AG04449 (cell line): ENCODE measurements at regions not wholly inside any gene's neighbourhood (a gene's known extent, or its start where the extent isn't known, plus 50 kb on each side); places are given as distances from the start of the nearest gene placed in this dataset.

ENCODE experiments used
- CTCF ChIA-PET: fragments of 350-600 bp; formaldehyde crosslinking; extraction: SDS; loops from one replicate; lab custom pipeline; 2021; ENCODE audit warnings: antibody characterized with exemption; lab: Yijun Ruan, JAX
- POLR2A ChIA-PET: fragments of 400-600, 350-600 bp; formaldehyde crosslinking; extraction: SDS; loops from one replicate; lab custom pipeline; 2020; ENCODE audit warnings: antibody characterized with exemption, inconsistent platforms; lab: Yijun Ruan, JAX
- DNase-seq: peaks from one replicate; pipeline ENCODE4 v3.0.0-alpha.2; 2010; ENCODE audit warnings: low read depth, low spot score
- H3K4me3 ChIP-seq: 2 replicates; pipeline ENCODE4 v1.5.1; 2011; ENCODE audit warnings: low read depth, mild to moderate bottlenecking, control low read depth, low read length
- CTCF ChIP-seq: IDR thresholded peaks from one replicate; pipeline ENCODE4 v1.5.1; 2011; ENCODE audit warnings: mild to moderate bottlenecking, moderate library complexity, low read length, control low read depth, inconsistent platforms; ENCODE audit not compliant: insufficient read depth; ENCODE audit errors: missing control alignments

GRCh38 chrX:124209792-124210576 lies 122.5 kb upstream of the TEX13D start:
- POLR2A ChIA-PET = interaction anchor here (0.6 kb wide), 1 partner anchor 193 kb away, joined by 3 read pairs; no protein-coding TSS in a partner anchor
- no peak for DNase-seq
- no peak for TF ChIP-seq CTCF
- CTCF ChIA-PET = interaction anchor here (1.3 to 1.5 kb wide), 2 partner anchors 46 to 375 kb away, joined by 3 read pairs; no protein-coding TSS in a partner anchor
- H3K4me3 ChIP-seq = no peak overlapping the region

GRCh38 chrX:124211312-124211942 lies 121.0 kb upstream of the TEX13D start:
- DNase-seq = no peak
- ChIA-PET POLR2A (no interaction called here), CTCF (interaction anchor here (1.0 kb wide), 1 partner anchor 10 kb away, joined by 3 read pairs; no protein-coding TSS in a partner anchor)
- H3K4me3 ChIP-seq = no peak overlapping the region
- peak; percentile 42 for TF ChIP-seq CTCF

- POLR2A ChIA-PET = no interaction called here
- CTCF ChIA-PET = no interaction called here
- no peak for TF ChIP-seq CTCF
- DNase-seq = no peak
- no peak overlapping the region for H3K4me3 ChIP-seq
Observed at GRCh38 chrX:124212622-124213021, 119.8 kb upstream of the TEX13D start.

GRCh38 chrX:124215786-124216185 lies 116.7 kb upstream of the TEX13D start:
- H3K4me3 ChIP-seq = no peak overlapping the region
- DNase-seq = no peak
- CTCF ChIA-PET = no interaction called here
- TF ChIP-seq CTCF = no peak
- POLR2A ChIA-PET = no interaction called here

GRCh38 chrX:124216396-124217115 lies 115.9 kb upstream of the TEX13D start:
- no peak overlapping the region for H3K4me3 ChIP-seq
- POLR2A ChIA-PET = no interaction called here
- DNase-seq = no peak
- CTCF ChIA-PET = no interaction called here
- no peak for TF ChIP-seq CTCF
